ENCODE measurements at regions not wholly inside any gene's neighbourhood (a gene's known extent, or its start where the extent isn't known, plus 50 kb on each side); places are given as distances from the start of the nearest gene placed in this dataset.

GRCh38 chr2:88857951-88858411 is 166.5 kb downstream of the RPIA start:
- no peak overlapping the region for H3K27ac ChIP-seq (ENCODE audit: low read depth in 1 of 2, low read length in 1 of 2)
- ATAC-seq (ENCODE audit: insufficient read depth, low FRiP score) (peak; percentile 37), DNase-seq (peak in 2 of 3 donors; percentile 18 to 43)
- no peak for TF ChIP-seq CTCF (IDR thresholded peaks at IDR 0.05; ENCODE audit: control extremely low read depth, extremely low read depth)
- H3K36me3 ChIP-seq (ENCODE audit: control insufficient read depth in 4 of 4, insufficient read depth in 4 of 4, low read length in 4 of 4), result no peaks in the 10 kb centered on the region
- no peaks in the 10 kb centered on the region for H3K27me3 ChIP-seq (ENCODE audit: control insufficient read depth in 3 of 3, insufficient read depth in 3 of 3, low read length in 2 of 3)
- 79 to 88% methylated on average over 7 of the region's 7 CpGs for WGBS, 2 donors
- H3K9me3 ChIP-seq (ENCODE audit: control insufficient read depth in 4 of 4, insufficient read depth in 3 of 4, low read length in 3 of 4), result peaks cover 0 to 1% (median 0%) of the 10 kb centered on the region in 4 donors
- H3K9ac ChIP-seq (ENCODE audit: insufficient read depth in 1 of 2, low read length in 2 of 2), result no peak overlapping the region
- peaks cover 0 to 6% (median 0%) of the 10 kb centered on the region in 5 donors for H3K4me1 ChIP-seq (ENCODE audit: control insufficient read depth in 5 of 5, insufficient read depth in 5 of 5, low read length in 5 of 5)
- H3K4me3 ChIP-seq, result no peak overlapping the region

GRCh38 chr2:88859461-88859860 is 168.0 kb downstream of the RPIA start:
- Histone ChIP-seq H3K27me3 (ENCODE audit: control insufficient read depth in 3 of 3, insufficient read depth in 3 of 3, low read length in 2 of 3) (no peaks in the 10 kb centered on the region), H3K36me3 (ENCODE audit: control insufficient read depth in 4 of 4, insufficient read depth in 4 of 4, low read length in 4 of 4) (no peaks in the 10 kb centered on the region), H3K27ac (ENCODE audit: low read depth in 1 of 2, low read length in 1 of 2) (no peak overlapping the region), H3K9ac (ENCODE audit: insufficient read depth in 1 of 2, low read length in 2 of 2) (no peak overlapping the region), H3K4me1 (ENCODE audit: control insufficient read depth in 5 of 5, insufficient read depth in 5 of 5, low read length in 5 of 5) (peaks cover 0 to 6% (median 0%) of the 10 kb centered on the region in 5 donors), H3K9me3 (ENCODE audit: control insufficient read depth in 4 of 4, insufficient read depth in 3 of 4, low read length in 3 of 4) (no peaks in the 10 kb centered on the region), H3K4me3 (no peak overlapping the region)
- ATAC-seq (ENCODE audit: insufficient read depth, low FRiP score) (no peak), DNase-seq (no peak)
- WGBS, 2 donors, result 96 to 99% methylated on average over 16 of the region's 16 CpGs
- TF ChIP-seq CTCF (IDR thresholded peaks at IDR 0.05; ENCODE audit: control extremely low read depth, extremely low read depth), result no peak

GRCh38 chr2:88860421-88861075 is 169.1 kb downstream of the RPIA start:
- Histone ChIP-seq H3K4me1 (ENCODE audit: control insufficient read depth in 5 of 5, insufficient read depth in 5 of 5, low read length in 5 of 5) (peaks cover 0 to 6% (median 0%) of the 10 kb centered on the region in 5 donors), H3K9ac (ENCODE audit: insufficient read depth in 1 of 2, low read length in 2 of 2) (no peak overlapping the region), H3K36me3 (ENCODE audit: control insufficient read depth in 4 of 4, insufficient read depth in 4 of 4, low read length in 4 of 4) (no peaks in the 10 kb centered on the region), H3K27me3 (ENCODE audit: control insufficient read depth in 3 of 3, insufficient read depth in 3 of 3, low read length in 2 of 3) (peaks cover 0 to under 1% (median 0%) of the 10 kb centered on the region in 3 donors), H3K4me3 (no peak overlapping the region), H3K27ac (ENCODE audit: low read depth in 1 of 2, low read length in 1 of 2) (no peak overlapping the region), H3K9me3 (ENCODE audit: control insufficient read depth in 4 of 4, insufficient read depth in 3 of 4, low read length in 3 of 4) (no peaks in the 10 kb centered on the region)
- DNase-seq (no peak), ATAC-seq (ENCODE audit: insufficient read depth, low FRiP score) (no peak)
- no peak for TF ChIP-seq CTCF (IDR thresholded peaks at IDR 0.05; ENCODE audit: control extremely low read depth, extremely low read depth)
- WGBS, 2 donors, result 95 to 96% methylated on average over 11 of the region's 11 CpGs

Data from lung (tissue), 11 donors.